ENCODE measurements at regions not wholly inside any gene's neighbourhood (a gene's known extent, or its start where the extent isn't known, plus 50 kb on each side); places are given as distances from the start of the nearest gene placed in this dataset.
"Not testable (repeated sequence)": the region's sequence is repeated elsewhere in the genome, so short reads cannot be mapped to it uniquely, and the experiment has no call there.

- no peak for DNase-seq (ENCODE audit: low spot score in 2 of 2)
- no peak for FAIRE-seq
Measured at GRCh38 chr10:53447576-53447975, 675.0 kb upstream of the MBL2 start.

- no peak for DNase-seq (ENCODE audit: low spot score in 2 of 2)
- no peak for FAIRE-seq
Measured at GRCh38 chr10:53441843-53442242, 669.3 kb upstream of the MBL2 start.

- DNase-seq (ENCODE audit: low spot score in 2 of 2) (no peak), FAIRE-seq (no peak)
Measured at GRCh38 chr10:53440601-53441000, 668.0 kb upstream of the MBL2 start.

GRCh38 chr10:53439075-53439474, 666.5 kb upstream of the MBL2 start:
- DNase-seq (ENCODE audit: low spot score in 2 of 2); FAIRE-seq: not testable (repeated sequence)

GRCh38 chr10:53434413-53434812, 661.8 kb upstream of the MBL2 start:
- DNase-seq (ENCODE audit: low spot score in 2 of 2) = no peak
- FAIRE-seq = no peak

- FAIRE-seq = no peak
- no peak for DNase-seq (ENCODE audit: low spot score in 2 of 2)
Measured at GRCh38 chr10:53432035-53432434, 659.5 kb upstream of the MBL2 start.

GRCh38 chr10:53430974-53431373, 658.4 kb upstream of the MBL2 start:
- FAIRE-seq (no peak), DNase-seq (ENCODE audit: low spot score in 2 of 2) (no peak)

- no peak for DNase-seq (ENCODE audit: low spot score in 2 of 2)
- FAIRE-seq = no peak
Measured at GRCh38 chr10:53430127-53430891, 657.7 kb upstream of the MBL2 start.

GRCh38 chr10:53422223-53422888, 649.8 kb upstream of the MBL2 start:
- no peak for FAIRE-seq

GRCh38 chr10:53412651-53413050, 640.1 kb upstream of the MBL2 start:
- no peak for FAIRE-seq
- DNase-seq (ENCODE audit: low spot score in 2 of 2) = no peak

More at GRCh38 chr10:53422223-53422888, 649.8 kb upstream of the MBL2 start:
- no peak for DNase-seq (ENCODE audit: low spot score in 2 of 2)

GRCh38 chr10:53406532-53406931, 633.9 kb upstream of the MBL2 start:
- FAIRE-seq (no peak), DNase-seq (ENCODE audit: low spot score in 2 of 2) (no peak)

GRCh38 chr10:53403688-53404087, 631.1 kb upstream of the MBL2 start:
- FAIRE-seq (no peak), DNase-seq (ENCODE audit: low spot score in 2 of 2) (no peak)

GRCh38 chr10:53402594-53402993, 630.0 kb upstream of the MBL2 start:
- FAIRE-seq (no peak), DNase-seq (ENCODE audit: low spot score in 2 of 2) (no peak)

GRCh38 chr10:53401536-53401935, 629.0 kb upstream of the MBL2 start:
- no peak for DNase-seq (ENCODE audit: low spot score in 2 of 2)
- no peak for FAIRE-seq

GRCh38 chr10:53396876-53397275, 624.3 kb upstream of the MBL2 start:
- FAIRE-seq (no peak), DNase-seq (ENCODE audit: low spot score in 2 of 2) (no peak)

- no peak for FAIRE-seq
Measured at GRCh38 chr10:53395449-53395848, 622.9 kb upstream of the MBL2 start.

GRCh38 chr10:53387562-53387961, 615.0 kb upstream of the MBL2 start:
- no peak for FAIRE-seq
- DNase-seq (ENCODE audit: low spot score in 2 of 2) = no peak

More at GRCh38 chr10:53395449-53395848, 622.9 kb upstream of the MBL2 start:
- no peak for DNase-seq (ENCODE audit: low spot score in 2 of 2)

GRCh38 chr10:53382543-53382942, 610.0 kb upstream of the MBL2 start:
- FAIRE-seq = no peak

GRCh38 chr10:53379956-53380355, 607.4 kb upstream of the MBL2 start:
- FAIRE-seq (no peak), DNase-seq (ENCODE audit: low spot score in 2 of 2) (no peak)

More at GRCh38 chr10:53382543-53382942, 610.0 kb upstream of the MBL2 start:
- no peak for DNase-seq (ENCODE audit: low spot score in 2 of 2)

- no peak for FAIRE-seq
Measured at GRCh38 chr10:53370347-53370746, 597.8 kb upstream of the MBL2 start.

GRCh38 chr10:53361936-53362335, 589.4 kb upstream of the MBL2 start:
- FAIRE-seq = no peak

More at GRCh38 chr10:53370347-53370746, 597.8 kb upstream of the MBL2 start:
- DNase-seq (ENCODE audit: low spot score in 2 of 2) = no peak

GRCh38 chr10:53361281-53361680, 588.7 kb upstream of the MBL2 start:
- FAIRE-seq (no peak), DNase-seq (ENCODE audit: low spot score in 2 of 2) (no peak)

More at GRCh38 chr10:53361936-53362335, 589.4 kb upstream of the MBL2 start:
- DNase-seq (ENCODE audit: low spot score in 2 of 2) = no peak

Measured in frontal cortex (tissue), 3 donors.